ENCODE measurements at regions not wholly inside any gene's neighbourhood (a gene's known extent, or its start where the extent isn't known, plus 50 kb on each side); places are given as distances from the start of the nearest gene placed in this dataset.

DNA sequence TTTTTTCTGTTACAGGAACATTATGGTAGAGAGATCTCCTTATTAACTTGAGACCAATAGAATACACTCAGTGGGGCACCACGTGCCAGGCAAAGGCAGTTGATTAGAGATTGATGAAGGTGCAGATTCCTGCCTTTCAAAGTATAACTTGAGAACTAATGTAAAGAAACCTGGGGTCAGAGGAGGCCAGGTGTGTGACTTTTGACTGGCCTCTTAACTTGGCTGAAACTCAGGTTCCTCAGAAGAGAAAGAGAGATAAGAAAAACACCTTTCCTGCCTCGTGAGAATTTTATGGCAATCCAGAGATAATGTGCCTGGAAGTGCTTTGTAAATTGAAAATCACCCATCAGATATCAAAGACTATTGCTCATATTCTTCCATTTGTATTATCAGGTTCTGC is 110.7 kb upstream of the GZMB start:
- no peak overlapping the region for H2AFZ ChIP-seq (ENCODE audit: low read length, unreplicated experiment)

DNA sequence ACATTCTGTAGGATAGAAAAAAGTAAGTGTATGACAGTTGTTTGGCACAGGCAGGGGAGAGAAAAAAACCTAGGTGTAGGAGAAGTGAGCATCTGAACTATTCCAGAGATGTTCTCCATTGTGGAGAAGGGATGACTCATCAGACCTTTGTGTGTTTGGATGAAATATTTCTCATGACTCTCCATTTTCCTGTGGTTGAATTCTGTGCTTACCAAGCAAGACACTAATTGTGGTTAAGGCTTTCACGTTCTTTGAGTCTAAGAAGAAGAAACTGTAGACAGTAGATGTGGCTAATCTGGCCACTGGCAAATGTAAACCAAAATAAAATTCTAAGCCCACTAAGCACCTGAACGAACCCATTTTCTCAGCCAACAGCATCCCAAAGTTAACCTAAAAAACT is 107.9 kb upstream of the GZMB start:
- no peaks in the 10 kb centered on the region for H3K4me1 ChIP-seq (ENCODE audit: control insufficient read depth, insufficient read depth, low read length, unreplicated experiment)
- H2AFZ ChIP-seq (ENCODE audit: low read length, unreplicated experiment): no peak overlapping the region
- no peak overlapping the region for H3K4me3 ChIP-seq (ENCODE audit: low read depth, low read length)
- H3K36me3 ChIP-seq (ENCODE audit: insufficient read depth, low read length): no peaks in the 10 kb centered on the region
- H3K27ac ChIP-seq (ENCODE audit: low read depth, low read length): no peak overlapping the region
- H3K79me2 ChIP-seq (ENCODE audit: control insufficient read depth, insufficient read depth, low read length, unreplicated experiment): no peaks in the 10 kb centered on the region
- no peaks in the 10 kb centered on the region for H3K27me3 ChIP-seq (ENCODE audit: insufficient read depth, low read length)

More for the DNA sequence above, 110.7 kb upstream of the GZMB start:
- H3K79me2 ChIP-seq (ENCODE audit: control insufficient read depth, insufficient read depth, low read length, unreplicated experiment): no peaks in the 10 kb centered on the region
- H3K27me3 ChIP-seq (ENCODE audit: insufficient read depth, low read length): no peaks in the 10 kb centered on the region
- H3K36me3 ChIP-seq (ENCODE audit: insufficient read depth, low read length): no peaks in the 10 kb centered on the region
- H3K4me3 ChIP-seq (ENCODE audit: low read depth, low read length): no peak overlapping the region
- no peaks in the 10 kb centered on the region for H3K4me1 ChIP-seq (ENCODE audit: control insufficient read depth, insufficient read depth, low read length, unreplicated experiment)
- no peak overlapping the region for H3K27ac ChIP-seq (ENCODE audit: low read depth, low read length)

DNA sequence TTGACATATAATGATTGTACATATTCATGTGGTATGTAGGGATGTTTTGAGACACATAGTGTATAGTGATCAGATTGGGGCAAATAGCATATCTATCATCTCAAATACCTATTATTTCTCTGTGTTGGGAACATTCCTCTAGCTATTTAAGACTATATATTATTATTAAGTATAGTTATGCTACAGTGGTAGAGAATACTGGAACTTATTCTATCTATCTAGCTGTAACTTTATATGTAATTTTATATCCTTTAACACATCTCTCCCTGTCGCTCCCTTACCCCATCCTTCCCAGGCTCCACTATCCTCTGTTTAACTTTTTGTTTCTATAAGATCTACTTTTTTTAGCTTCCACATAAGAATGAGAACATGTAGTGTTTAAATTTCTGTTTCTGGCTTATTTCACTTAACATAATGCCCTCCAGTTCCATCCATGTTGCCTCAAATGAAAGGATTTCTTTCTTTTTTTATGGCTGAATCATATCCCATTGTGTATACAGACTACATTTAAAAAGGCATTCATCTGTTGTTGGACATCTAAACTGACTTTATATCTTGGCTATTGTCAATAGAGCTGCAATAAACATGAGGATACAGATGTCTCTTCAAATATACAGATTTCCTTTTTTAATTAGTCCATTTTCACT is 102.1 kb upstream of the GZMB start:
- no peak overlapping the region for H2AFZ ChIP-seq (ENCODE audit: low read length, unreplicated experiment)
- H3K4me3 ChIP-seq (ENCODE audit: low read depth, low read length): no peak overlapping the region
- no peak overlapping the region for H3K27ac ChIP-seq (ENCODE audit: low read depth, low read length)
- no peaks in the 10 kb centered on the region for H3K79me2 ChIP-seq (ENCODE audit: control insufficient read depth, insufficient read depth, low read length, unreplicated experiment)
- H3K27me3 ChIP-seq (ENCODE audit: insufficient read depth, low read length): 0 out of 2 replicates have a peak, but pooled peaks cover 6% of the 10 kb centered on the region
- H3K4me1 ChIP-seq (ENCODE audit: control insufficient read depth, insufficient read depth, low read length, unreplicated experiment): no peaks in the 10 kb centered on the region
- no peaks in the 10 kb centered on the region for H3K36me3 ChIP-seq (ENCODE audit: insufficient read depth, low read length)

DNA sequence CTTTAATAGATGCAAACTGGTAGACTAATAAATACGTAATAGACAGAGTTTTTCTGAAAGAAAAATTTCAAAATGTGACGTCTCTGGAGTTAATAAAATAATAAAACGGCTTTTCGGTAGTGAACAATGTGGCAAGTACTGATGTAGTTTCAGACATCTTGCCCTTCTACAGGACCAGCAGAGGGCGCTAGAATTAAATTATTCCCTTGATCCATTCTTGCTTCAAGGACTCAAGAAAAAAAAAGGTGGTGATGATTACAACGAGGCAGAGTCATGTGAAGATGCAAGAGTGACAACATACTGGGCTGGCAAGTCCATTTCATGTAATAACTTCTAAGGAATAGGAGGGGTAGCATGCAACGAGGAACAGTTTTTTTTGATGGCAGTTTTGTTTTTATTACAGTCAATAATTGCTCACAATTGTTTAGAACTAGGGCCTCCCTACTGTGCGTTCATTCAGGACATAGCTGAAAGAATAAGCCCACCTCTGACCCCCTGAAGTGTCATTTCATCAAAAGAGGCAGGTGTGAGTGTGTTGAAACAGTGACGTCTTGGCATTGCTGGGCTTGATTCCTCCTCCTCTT is 101.0 kb upstream of the GZMB start:
- Histone ChIP-seq H3K4me1 (ENCODE audit: control insufficient read depth, insufficient read depth, low read length, unreplicated experiment) (no peaks in the 10 kb centered on the region), H3K79me2 (ENCODE audit: control insufficient read depth, insufficient read depth, low read length, unreplicated experiment) (no peaks in the 10 kb centered on the region), H2AFZ (ENCODE audit: low read length, unreplicated experiment) (no peak overlapping the region)

DNA sequence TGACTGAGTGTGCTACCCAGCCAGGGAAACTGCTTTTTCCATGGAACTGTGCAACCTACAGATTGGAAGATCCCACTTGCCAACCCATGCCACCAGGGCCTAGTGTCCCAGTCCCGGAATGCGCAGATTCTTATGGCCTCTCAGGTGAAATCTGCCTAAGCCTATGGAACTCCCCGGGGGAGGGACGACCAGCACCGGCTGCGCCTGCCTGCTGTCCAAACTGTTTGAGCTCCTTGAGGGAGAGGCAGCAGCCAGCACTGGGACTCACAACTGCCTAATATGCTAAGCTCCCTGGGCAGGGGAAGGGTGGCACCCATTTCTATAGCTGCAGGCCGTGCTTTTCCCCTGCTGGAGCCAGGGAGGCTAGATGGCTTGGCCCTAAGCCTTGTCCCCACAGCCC is 92.5 kb upstream of the GZMB start:
- Histone ChIP-seq H3K4me3 (ENCODE audit: low read depth, low read length) (no peak overlapping the region), H3K27me3 (ENCODE audit: insufficient read depth, low read length) (0 out of 2 replicates have a peak, but pooled peaks cover 3% of the 10 kb centered on the region), H2AFZ (ENCODE audit: low read length, unreplicated experiment) (no peak overlapping the region), H3K27ac (ENCODE audit: low read depth, low read length) (no peak overlapping the region), H3K36me3 (ENCODE audit: insufficient read depth, low read length) (no peaks in the 10 kb centered on the region), H3K4me1 (ENCODE audit: control insufficient read depth, insufficient read depth, low read length, unreplicated experiment) (no peaks in the 10 kb centered on the region), H3K79me2 (ENCODE audit: control insufficient read depth, insufficient read depth, low read length, unreplicated experiment) (no peaks in the 10 kb centered on the region)

More for the DNA sequence above, 101.0 kb upstream of the GZMB start:
- H3K27me3 ChIP-seq (ENCODE audit: insufficient read depth, low read length): 0 out of 2 replicates have a peak, but pooled peaks cover 6% of the 10 kb centered on the region
- no peak overlapping the region for H3K4me3 ChIP-seq (ENCODE audit: low read depth, low read length)
- no peak overlapping the region for H3K27ac ChIP-seq (ENCODE audit: low read depth, low read length)
- H3K36me3 ChIP-seq (ENCODE audit: insufficient read depth, low read length): no peaks in the 10 kb centered on the region

DNA sequence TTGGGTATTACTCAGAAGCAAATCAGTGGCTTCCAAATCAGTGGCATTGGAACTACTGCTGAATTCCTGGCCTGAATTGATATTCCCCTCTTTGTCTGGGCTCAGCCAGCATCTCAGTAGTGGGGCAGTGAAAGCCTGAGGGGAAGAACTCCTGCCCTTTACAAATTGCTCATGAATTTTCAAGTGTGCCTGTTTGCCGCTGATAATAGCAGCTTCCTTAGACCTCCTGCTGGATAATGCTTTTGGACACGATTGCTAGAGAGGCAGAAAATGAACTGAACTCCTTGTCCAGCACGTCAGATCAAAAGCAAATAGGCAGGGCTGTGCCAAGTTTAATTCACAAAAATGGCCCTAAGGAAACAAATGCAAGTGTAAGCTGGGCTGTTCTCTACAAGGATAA is 91.3 kb upstream of the GZMB start:
- no peaks in the 10 kb centered on the region for H3K4me1 ChIP-seq (ENCODE audit: control insufficient read depth, insufficient read depth, low read length, unreplicated experiment)
- no peaks in the 10 kb centered on the region for H3K79me2 ChIP-seq (ENCODE audit: control insufficient read depth, insufficient read depth, low read length, unreplicated experiment)
- no peak overlapping the region for H3K27ac ChIP-seq (ENCODE audit: low read depth, low read length)
- no peak overlapping the region for H2AFZ ChIP-seq (ENCODE audit: low read length, unreplicated experiment)
- no peak overlapping the region for H3K4me3 ChIP-seq (ENCODE audit: low read depth, low read length)
- no peaks in the 10 kb centered on the region for H3K36me3 ChIP-seq (ENCODE audit: insufficient read depth, low read length)
- H3K27me3 ChIP-seq (ENCODE audit: insufficient read depth, low read length): 0 out of 2 replicates have a peak, but pooled peaks cover 3% of the 10 kb centered on the region

DNA sequence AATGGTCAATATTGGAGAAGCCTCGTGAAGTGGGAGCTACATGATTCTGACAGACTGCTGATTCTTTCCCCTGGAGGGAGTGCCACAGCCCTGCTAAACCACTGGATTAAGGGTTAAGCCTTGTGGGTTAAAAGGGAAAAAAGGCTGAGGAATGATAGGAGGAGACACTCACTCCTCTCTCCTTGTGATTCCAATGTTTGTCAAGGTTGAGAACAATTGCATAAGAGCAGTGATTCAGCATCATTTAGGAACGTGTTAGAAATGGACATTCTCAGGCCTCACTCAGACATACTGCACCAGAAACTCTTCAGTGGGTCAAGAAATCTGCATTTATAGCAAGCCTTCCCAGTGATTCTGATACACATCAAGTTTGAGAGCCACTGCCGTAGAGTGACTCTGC is 87.8 kb upstream of the GZMB start:
- H3K79me2 ChIP-seq (ENCODE audit: control insufficient read depth, insufficient read depth, low read length, unreplicated experiment): no peaks in the 10 kb centered on the region
- no peaks in the 10 kb centered on the region for H3K36me3 ChIP-seq (ENCODE audit: insufficient read depth, low read length)
- H2AFZ ChIP-seq (ENCODE audit: low read length, unreplicated experiment): no peak overlapping the region
- H3K4me3 ChIP-seq (ENCODE audit: low read depth, low read length): no peak overlapping the region
- H3K27me3 ChIP-seq (ENCODE audit: insufficient read depth, low read length): 0 out of 2 replicates have a peak, but pooled peaks cover 6% of the 10 kb centered on the region
- H3K27ac ChIP-seq (ENCODE audit: low read depth, low read length): no peak overlapping the region
- no peaks in the 10 kb centered on the region for H3K4me1 ChIP-seq (ENCODE audit: control insufficient read depth, insufficient read depth, low read length, unreplicated experiment)

DNA sequence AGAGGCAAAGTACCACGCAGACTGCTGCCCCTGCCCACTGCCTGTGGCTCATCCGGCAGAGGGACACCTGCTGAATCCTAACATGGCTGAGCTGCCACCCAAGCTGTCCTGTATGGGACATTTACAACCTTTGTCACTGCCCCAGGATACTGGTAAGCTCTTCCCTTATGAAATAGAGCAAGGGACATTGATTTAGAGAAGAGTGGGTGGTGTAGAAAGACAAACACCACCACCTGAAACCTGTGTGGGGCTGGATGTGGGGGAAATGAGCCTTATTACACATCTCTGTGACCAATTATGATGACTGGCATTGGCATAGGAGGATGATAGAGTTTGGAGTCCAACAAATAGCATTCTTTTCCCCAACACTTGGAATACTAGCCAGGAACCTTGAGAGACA is 81.2 kb upstream of the GZMB start:
- Histone ChIP-seq H3K4me3 (ENCODE audit: low read depth, low read length) (no peak overlapping the region), H3K79me2 (ENCODE audit: control insufficient read depth, insufficient read depth, low read length, unreplicated experiment) (no peaks in the 10 kb centered on the region), H3K27ac (ENCODE audit: low read depth, low read length) (no peak overlapping the region), H2AFZ (ENCODE audit: low read length, unreplicated experiment) (no peak overlapping the region), H3K36me3 (ENCODE audit: insufficient read depth, low read length) (no peaks in the 10 kb centered on the region), H3K27me3 (ENCODE audit: insufficient read depth, low read length) (peaks cover 14% of the 10 kb centered on the region; the same call in 1 of the 2 replicates), H3K4me1 (ENCODE audit: control insufficient read depth, insufficient read depth, low read length, unreplicated experiment) (no peaks in the 10 kb centered on the region)

DNA sequence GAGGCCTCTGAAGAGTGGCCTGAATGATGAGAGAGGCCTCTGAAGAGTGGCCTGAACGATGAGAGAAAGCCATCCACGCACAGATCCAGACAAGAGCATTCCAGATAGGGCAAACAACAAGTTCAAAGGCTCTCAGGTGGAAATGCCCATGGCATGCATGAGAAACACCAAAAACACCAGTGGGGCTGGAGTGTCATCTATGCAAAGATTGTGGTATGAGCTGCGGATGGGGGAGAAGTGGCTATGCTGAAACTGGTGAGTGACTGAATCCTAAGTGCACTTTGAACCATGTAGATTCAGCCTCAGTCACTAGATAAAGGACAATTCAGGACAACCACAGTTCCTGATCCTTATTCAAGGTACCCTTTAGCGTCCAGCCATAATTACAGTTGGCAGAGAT is 79.4 kb upstream of the GZMB start:
- Histone ChIP-seq H3K36me3 (ENCODE audit: insufficient read depth, low read length) (no peaks in the 10 kb centered on the region), H3K4me3 (ENCODE audit: low read depth, low read length) (no peak overlapping the region), H3K27me3 (ENCODE audit: insufficient read depth, low read length) (peaks cover 14% of the 10 kb centered on the region; the same call in 1 of the 2 replicates), H2AFZ (ENCODE audit: low read length, unreplicated experiment) (no peak overlapping the region), H3K79me2 (ENCODE audit: control insufficient read depth, insufficient read depth, low read length, unreplicated experiment) (no peaks in the 10 kb centered on the region), H3K27ac (ENCODE audit: low read depth, low read length) (no peak overlapping the region), H3K4me1 (ENCODE audit: control insufficient read depth, insufficient read depth, low read length, unreplicated experiment) (no peaks in the 10 kb centered on the region)

DNA sequence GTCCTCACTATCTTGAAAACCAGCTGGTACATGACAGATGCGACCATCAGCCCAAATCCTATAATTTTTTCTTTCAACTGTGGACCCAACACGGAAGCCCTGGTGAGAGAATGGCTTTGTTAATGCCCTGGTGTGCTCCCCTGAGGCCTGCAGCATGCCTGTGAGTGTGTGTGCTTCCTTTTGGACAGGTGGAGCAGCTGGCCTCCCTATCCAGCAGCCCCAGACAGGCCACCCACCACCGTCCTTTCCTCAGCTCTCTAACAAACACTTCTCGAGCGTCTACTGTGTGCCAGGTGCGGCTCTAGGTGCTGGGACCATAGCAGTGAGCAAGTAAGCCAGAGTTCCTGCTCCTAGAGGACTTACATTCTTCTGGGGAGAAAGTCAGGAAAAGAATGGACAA is 78.9 kb upstream of the GZMB start:
- Histone ChIP-seq H3K4me1 (ENCODE audit: control insufficient read depth, insufficient read depth, low read length, unreplicated experiment) (no peaks in the 10 kb centered on the region), H2AFZ (ENCODE audit: low read length, unreplicated experiment) (no peak overlapping the region), H3K79me2 (ENCODE audit: control insufficient read depth, insufficient read depth, low read length, unreplicated experiment) (no peaks in the 10 kb centered on the region), H3K4me3 (ENCODE audit: low read depth, low read length) (no peak overlapping the region), H3K27me3 (ENCODE audit: insufficient read depth, low read length) (peaks cover 14% of the 10 kb centered on the region; the same call in 1 of the 2 replicates), H3K36me3 (ENCODE audit: insufficient read depth, low read length) (no peaks in the 10 kb centered on the region), H3K27ac (ENCODE audit: low read depth, low read length) (no peak overlapping the region)

DNA sequence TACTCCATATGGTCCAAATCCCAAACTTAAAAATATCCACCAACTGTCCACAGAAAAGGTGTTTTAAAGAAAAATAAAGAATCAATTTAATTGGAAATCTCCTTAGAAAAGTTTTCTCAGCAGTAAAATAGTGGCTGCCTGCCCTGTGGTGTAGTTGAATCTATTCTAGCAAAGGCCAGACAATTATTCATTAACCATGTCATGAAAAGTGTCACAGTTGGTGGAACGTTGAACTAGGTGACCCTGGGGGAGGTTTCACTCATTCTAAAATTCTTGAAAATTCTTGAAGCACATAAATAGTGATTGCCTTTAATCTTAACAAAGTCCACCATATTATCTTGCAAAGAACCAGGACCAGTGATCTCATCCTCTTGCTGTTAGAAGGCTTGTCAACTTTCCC is 78.4 kb upstream of the GZMB start:
- Histone ChIP-seq H3K79me2 (ENCODE audit: control insufficient read depth, insufficient read depth, low read length, unreplicated experiment) (no peaks in the 10 kb centered on the region), H3K4me1 (ENCODE audit: control insufficient read depth, insufficient read depth, low read length, unreplicated experiment) (no peaks in the 10 kb centered on the region), H3K4me3 (ENCODE audit: low read depth, low read length) (no peak overlapping the region), H3K36me3 (ENCODE audit: insufficient read depth, low read length) (no peaks in the 10 kb centered on the region), H3K27ac (ENCODE audit: low read depth, low read length) (no peak overlapping the region), H2AFZ (ENCODE audit: low read length, unreplicated experiment) (no peak overlapping the region), H3K27me3 (ENCODE audit: insufficient read depth, low read length) (peaks cover 14% of the 10 kb centered on the region; the same call in 1 of the 2 replicates)
